Left cardiac atrium (tissue), 4 donors: ENCODE measurements at regions not wholly inside any gene's neighbourhood (a gene's known extent, or its start where the extent isn't known, plus 50 kb on each side); places are given as distances from the start of the nearest gene placed in this dataset.

Experiments
- ATAC-seq, 2 donors: fragments of 200-7000 bp; cut with Tn5 transposase; one replicate each; pipeline ENCODE4 v1.9.1; 2020; ENCODE audit warnings: mild to moderate bottlenecking in 2 of 2, moderate library complexity in 2 of 2
- DNase-seq: peaks from one replicate; pipeline ENCODE4 v3.0.0-alpha.2; 2020
- intact Hi-C, 2 donors: fragments of 100-400 bp; cut with DNase I; formaldehyde crosslinking; loops; one replicate each; pipeline versions ENCODE4 v1.14.1 to v1.15.1; 2022 to 2023
- donor health status: DM: no; HTN: yes; CAD: no.
- donor health status: DM: no; HTN: yes; CAD: no; lungs with severe emphysema.
- donor health status: DM: yes; HTN: yes; CAD: no.
- donor health status: Dilated cardiomyopathy.

GRCh38 chrX:39848900-39849299 is 248.9 kb downstream of the BCOR start:
- DNase-seq (no peak), ATAC-seq (no peak)
- intact Hi-C loops, result no loop called here

DNA sequence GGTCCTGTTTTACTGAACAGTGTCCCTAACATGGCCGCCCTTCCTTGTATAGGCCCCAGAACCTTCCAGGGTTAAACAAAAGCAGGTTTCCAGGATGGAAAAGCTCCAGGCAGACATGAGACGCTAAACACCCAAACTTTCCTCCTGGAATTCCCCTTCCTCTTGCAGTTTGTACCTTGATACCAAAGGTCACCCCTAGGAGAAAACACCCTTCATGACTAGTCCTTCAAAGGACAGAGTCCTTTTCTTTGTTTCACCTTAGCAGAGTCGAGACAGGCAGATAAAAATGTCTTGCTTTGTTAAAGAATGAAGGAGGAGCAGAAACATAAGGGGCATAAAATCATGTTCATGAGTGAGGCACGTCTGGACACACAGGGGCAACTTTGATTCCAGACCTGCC is 247.5 kb downstream of the BCOR start:
- intact Hi-C loops, result no loop called here
- DNase-seq (no peak), ATAC-seq (no peak)

DNA sequence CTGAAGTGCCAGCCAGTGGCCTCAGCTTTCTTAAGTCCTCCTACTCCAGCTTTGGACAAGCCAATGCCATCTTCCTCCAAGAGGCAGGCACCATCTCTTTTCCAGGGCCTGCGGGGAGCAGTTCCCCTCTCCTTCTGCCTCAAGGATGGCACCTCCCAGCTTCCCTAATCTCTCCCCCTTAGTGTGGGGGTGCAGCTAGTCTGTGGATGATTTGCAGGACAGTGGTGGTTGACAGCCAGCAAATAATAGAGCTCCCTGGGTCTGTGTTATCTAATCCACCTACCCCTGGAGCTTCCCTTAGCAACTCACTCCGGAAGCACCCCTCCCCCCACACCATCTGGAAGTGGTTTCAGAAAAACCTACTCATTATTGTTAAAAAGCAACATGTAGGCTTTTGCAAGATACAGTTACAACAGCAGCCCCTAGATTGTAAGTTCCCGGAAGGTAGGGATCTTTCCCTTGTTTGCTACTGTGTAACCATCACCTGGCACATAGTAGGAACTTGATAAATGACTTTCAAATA is 247.1 kb downstream of the BCOR start:
- intact Hi-C loops, result no loop called here
- DNase-seq (no peak), ATAC-seq (no peak)

DNA sequence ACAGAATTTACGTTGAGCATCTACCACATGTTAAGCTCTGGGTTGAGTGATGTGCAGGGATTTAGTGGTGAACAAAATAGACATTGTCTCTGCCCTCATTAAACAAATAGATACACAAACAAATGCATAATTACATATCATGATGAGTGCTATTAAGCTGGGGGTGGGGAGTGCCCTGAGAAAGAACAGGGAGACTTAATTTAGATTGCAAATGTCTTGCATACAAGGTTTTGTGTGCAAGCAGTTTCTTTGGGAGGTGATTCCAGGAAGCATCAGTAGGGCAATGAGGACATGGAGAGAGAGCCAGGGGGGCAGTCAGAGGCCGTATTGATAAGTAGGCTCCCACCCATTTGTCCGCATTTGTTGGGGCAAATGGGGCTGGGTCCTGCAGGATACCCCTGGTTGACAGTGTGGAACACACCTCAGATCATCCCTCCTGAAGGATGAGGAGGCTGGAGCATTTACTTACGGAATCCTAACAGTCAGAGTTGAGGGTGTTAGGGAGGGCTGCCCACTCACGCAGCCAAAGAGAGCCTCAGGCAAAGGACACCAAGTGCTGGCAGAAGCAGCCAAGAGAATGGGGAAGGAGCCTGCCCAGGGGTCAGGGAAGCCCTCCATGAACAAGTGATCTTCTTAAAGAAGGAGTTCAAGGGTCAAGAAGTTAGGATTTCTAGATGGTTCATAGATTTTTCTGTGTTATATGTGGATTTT is 245.9 kb downstream of the BCOR start:
- DNase-seq, result no peak
- no peak for ATAC-seq
- intact Hi-C loops, result no loop called here

- ATAC-seq, result no peak
- no peak for DNase-seq
- intact Hi-C loops, result no loop called here
Measured at GRCh38 chrX:39852491-39852890, 245.3 kb downstream of the BCOR start.

DNA sequence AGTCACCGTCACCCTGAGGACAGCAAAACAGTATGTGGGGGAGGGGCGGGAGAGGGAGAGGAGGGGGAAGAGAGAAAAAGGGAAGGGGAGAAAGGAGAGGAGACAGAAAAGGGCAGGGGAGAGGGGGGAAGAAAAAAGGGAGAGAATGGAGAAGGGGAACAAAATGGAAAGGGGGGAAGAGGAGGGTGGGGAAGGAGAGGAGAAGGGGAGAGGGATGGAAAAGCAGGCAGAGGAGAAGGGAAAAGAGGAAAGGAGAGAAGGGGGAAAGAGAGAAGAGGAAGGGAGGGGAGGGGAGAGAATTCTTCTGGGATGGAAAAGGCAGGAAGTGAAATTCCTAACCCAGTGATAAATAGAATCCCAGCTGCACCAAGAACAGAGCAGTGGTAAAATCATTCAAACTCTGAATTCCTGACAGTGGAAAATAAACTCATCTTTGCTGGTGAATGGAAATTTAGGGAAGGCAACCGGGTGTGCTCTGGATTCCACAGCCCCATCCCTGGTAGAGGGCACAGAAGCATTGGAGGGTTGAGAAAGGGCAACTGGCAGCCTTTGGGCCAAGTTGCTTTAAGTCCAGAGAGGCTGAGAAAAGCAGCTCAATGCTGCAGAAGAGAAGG is 244.2 kb downstream of the BCOR start:
- intact Hi-C loops, result no loop called here
- ATAC-seq (no peak), DNase-seq (no peak)

DNA sequence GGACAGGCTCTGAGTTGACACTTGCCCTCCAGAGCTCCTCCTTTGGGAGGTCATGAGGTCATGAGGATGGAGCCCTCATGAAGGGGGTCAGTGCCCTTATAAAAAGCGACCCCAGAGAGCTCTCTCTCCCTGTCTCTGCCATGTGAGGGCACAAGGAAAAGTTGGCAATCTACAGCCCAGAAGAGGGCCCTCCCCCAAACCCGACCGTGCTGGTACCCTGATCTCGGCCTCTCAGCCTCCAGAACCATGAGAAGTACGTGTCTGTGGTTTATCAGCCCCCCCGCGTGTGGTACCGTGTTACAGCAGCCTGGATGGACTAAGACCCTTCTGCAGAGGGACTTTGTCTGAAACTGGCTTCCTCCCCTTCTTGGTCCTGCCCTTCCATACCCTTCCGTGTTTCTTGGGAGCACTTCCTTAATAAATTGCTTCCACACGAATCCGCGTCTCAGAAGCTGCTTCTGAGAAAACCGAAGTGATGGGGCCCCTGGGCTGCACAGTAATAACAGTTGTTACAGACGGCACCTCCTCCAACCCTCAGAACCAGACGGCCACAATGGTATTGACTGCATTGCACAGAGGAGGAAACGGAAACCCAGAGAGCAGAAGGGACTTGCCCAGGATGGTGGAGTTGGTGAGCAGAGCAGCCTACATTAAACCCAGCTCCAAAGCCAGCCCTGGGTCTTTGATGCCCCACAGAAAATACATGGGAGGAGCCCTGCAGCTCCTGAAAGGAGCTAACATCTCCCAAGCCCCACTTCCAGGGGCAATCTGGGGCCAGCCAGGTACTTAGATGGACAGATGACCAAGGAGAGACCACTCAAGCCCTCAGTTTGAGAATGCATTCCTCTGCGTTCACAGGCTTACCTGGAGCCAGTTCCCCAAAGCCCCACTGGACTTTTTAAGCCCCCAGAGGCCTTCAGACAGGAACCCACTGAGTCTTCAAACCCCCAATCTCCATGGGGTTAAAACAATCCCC is 242.7 kb downstream of the BCOR start:
- intact Hi-C loops, result no loop called here

GRCh38 chrX:39855748-39856129 is 242.0 kb downstream of the BCOR start:
- DNase-seq (no peak), ATAC-seq (peak; percentile 28 to 32)
- intact Hi-C loops, result no loop called here

More for the DNA sequence above, 242.7 kb downstream of the BCOR start:
- ATAC-seq (peak; percentile 38 to 45), DNase-seq (no peak)

- intact Hi-C loops, result no loop called here
- no peak for ATAC-seq
- no peak for DNase-seq
Measured at GRCh38 chrX:39856472-39857121, 241.2 kb downstream of the BCOR start.

- no peak for DNase-seq
- ATAC-seq, result no peak
- intact Hi-C loops, result no loop called here
Measured at GRCh38 chrX:39857780-39858179, 240.0 kb downstream of the BCOR start.

DNA sequence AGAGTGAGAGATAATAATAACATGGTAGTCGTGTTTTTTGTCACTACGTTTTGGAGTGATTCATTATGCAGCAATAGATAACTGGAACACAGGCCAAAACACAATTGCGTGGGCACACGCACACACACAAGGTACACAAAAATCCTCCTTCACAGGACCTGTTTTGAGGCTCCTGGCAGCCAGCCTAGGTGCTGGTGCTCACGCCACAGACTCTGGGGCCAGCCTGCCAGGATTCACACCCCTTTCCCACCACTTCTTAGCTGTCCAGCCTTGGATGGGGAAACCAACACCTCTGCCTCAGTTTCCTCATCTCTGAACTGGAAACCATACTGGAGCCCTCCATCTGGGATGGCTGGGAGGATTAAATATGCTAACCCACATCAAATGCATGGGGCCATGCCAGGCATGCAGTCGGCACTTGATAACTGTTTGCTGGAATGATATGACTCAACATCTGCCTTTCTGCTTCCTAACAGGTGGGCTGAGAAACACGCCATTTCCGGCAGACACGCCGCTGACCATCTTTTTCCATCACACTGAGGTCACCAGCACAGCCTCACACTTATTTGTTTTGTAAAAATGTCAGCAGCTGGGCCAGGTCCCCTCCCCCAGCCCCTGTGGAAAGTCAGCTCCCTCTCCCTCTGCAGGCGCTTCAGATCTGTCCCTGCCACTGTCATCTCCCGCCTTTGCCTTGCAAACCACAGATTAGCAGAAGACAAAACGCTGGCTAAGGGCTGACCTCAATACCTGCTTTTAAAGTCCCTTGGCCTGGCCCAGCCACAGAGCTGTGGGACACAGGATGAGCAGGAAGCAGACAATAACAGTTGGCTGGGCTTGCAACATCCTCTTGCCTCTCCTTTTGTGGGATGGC is 237.5 kb downstream of the BCOR start:
- intact Hi-C loops, result no loop called here
- ATAC-seq (peak; percentile 59 to 83), DNase-seq (peak; percentile 52)

DNA sequence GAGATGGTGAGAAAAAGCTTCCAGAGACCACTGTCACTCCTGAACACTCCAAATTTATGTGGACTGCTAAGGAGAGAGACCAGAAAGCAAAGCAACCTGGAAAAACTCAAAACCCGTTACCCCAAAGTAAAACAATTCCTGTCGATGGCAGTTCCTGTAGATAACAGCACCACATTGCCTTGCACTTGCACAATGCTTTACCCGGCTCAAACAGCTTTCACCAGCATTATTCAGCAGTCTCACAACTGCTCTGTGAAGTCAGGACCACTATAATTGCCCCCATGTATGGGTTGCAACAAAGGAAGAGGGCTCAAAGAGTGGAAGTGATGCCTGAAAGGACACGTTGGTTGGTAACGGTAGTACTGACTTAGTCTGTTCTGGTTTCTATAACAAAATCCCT is 234.8 kb downstream of the BCOR start:
- intact Hi-C loops, result no loop called here
- no peak for ATAC-seq
- no peak for DNase-seq

GRCh38 chrX:39866229-39866628 is 231.5 kb downstream of the BCOR start:
- intact Hi-C loops, result no loop called here
- DNase-seq (no peak), ATAC-seq (no peak)

DNA sequence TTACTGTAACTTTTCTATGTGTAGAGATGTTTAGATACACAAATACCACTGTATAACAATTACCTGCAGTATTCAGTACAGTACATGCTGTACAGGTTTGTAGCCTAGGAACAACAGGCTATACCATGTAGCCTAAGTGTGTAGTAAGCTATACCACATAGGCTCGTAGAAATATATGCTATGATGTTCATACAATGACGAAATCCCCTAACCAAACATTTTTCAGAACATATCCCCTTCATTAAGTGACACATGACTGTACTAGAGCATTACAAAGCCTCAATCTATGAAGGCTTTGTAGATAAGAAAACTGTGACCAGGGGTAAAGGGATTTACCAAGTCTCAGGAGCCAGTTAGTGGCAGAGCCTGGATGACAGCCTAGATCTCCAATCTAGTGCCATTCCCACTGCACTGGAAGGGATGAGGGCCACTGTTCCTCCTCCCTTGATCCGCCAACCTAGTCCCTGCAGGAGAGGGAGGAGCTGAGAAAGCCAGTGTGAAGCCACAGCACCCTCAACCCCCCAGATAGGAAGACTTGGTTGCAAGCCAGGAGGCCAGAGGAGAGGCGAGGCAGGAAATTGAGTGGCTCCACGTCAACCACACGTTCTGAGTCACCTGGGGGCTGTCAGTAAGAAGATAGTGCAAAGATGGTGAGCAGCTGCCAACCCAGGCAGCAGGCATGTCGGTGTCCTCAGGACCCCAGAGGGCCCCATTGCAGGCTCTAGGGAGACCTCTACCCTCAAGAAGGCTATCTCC is 227.7 kb downstream of the BCOR start:
- ATAC-seq (peak; percentile 52 to 76), DNase-seq (no peak)
- intact Hi-C loops, result no loop called here

DNA sequence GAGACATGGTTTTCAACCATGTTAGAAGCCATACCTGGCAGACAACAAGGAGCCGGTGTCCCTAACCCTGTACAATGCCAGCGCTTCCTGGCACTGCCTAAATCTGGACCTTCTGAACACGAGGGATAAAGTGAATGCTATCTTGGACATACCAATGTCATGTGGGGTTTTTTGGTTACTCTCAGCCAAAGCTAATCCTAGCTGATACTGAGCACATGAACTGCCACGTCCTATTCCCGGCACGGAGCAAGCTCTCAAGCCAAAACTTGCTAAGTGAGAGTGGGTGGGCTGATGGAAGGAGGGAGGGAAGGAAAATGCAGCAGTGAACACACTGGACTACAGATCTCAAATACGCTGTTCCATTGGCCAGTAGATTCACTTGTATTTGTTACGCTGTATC is 226.1 kb downstream of the BCOR start:
- no peak for DNase-seq
- intact Hi-C loops, result no loop called here
- peak in 1 of 2 donors; percentile 58 for ATAC-seq

DNA sequence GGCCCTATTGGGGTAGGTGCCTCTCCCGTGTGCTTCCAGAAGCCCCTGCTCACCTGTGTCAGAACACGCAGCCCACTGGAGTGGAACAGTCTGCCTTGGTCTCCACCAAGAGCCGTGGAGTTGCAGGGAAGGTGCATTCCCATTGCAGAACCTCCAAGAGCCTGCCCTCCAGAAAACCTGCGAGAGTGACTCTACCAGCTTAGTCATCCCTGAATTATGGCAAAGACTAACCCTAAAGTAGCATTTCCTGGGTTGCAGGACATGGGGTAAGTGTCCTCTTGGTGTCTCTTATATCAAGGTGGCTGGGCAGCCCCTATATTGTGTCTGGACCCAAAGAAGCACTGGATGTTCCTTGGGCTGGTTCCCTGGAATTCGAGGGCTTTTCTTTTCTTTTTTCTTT is 224.6 kb downstream of the BCOR start:
- DNase-seq (no peak), ATAC-seq (no peak)
- intact Hi-C loops, result no loop called here

GRCh38 chrX:39874202-39874816 is 223.4 kb downstream of the BCOR start:
- DNase-seq, result no peak
- intact Hi-C loops, result no loop called here
- ATAC-seq, result no peak
